Stomach (tissue), 4 donors: ENCODE measurements at regions not wholly inside any gene's neighbourhood (a gene's known extent, or its start where the extent isn't known, plus 50 kb on each side); places are given as distances from the start of the nearest gene placed in this dataset.

Experiments
- CTCF ChIP-seq, 7 experiments: fragments of 450-650 bp in 4 of 7; fragments of 200-600 bp in 3 of 7; sonication (generic) in 3 of 7; IDR thresholded peaks; one replicate each; pipeline ENCODE4 v1.5.1; 2016 to 2019; ENCODE audit warnings: antibody characterized with exemption in 7 of 7, control low read depth in 2 of 7, mild to moderate bottlenecking in 1 of 7
- EP300 ChIP-seq: sonication (generic); formaldehyde crosslinking; IDR thresholded peaks from one replicate; pipeline ENCODE4 v1.6.1; 2017; ENCODE audit warnings: antibody characterized with exemption
- POLR2A ChIP-seq, 4 donors: fragments of 450-650 bp; IDR thresholded peaks; one replicate each; pipeline ENCODE4 v1.6.1; 2016; ENCODE audit warnings: antibody characterized with exemption in 4 of 4, control low read depth in 2 of 4, mild to moderate bottlenecking in 1 of 4, moderate library complexity in 1 of 4
- POLR2AphosphoS5 ChIP-seq, 3 donors: sonication (generic); formaldehyde crosslinking; IDR thresholded peaks; one replicate each; pipeline ENCODE4 v1.6.1; 2016; ENCODE audit warnings: antibody characterized with exemption in 3 of 3

DNA sequence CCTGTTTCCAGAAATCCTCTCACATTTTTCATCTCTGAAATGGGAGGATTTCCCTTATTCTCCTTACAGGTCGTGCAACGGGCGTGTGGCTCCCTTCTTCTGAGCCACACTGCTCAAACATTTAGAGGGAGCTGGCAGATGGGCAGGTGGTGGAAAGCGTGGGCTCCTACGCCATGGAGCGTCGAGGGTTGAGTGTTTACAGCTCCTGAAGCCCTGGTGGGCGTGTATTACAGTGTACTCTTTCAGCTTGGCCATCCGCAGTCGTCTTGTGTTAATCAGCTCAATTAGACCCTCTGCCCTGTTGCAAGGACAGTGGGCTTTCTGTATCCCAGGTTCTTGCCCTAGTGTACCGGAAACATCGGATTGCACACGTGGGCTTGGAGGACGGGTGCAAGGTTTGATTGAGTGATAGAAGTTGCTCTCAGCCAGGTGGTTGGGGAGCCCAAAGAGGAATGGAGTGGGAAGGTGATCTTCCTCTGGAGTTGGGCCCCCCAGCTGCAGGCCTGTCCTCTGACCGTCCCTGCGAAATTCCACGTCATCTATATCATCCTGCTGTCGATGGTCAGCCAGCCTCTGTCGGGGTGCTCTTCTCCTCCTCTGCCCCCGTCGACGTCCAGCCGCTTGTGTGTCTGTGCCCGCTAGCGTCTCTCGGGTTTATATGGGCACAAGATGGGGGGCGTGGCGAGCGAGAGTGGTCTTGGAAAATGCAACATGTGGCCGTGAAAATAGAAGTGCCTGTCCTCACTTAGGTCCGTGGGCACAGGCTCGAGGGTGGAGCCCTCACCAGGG lies 120.3 kb upstream of the DSEL start:
- no peak for TF ChIP-seq CTCF (IDR thresholded peaks at IDR 0.05)
- no peak for TF ChIP-seq POLR2A (IDR thresholded peaks at IDR 0.05)
- no peak for TF ChIP-seq POLR2AphosphoS5 (IDR thresholded peaks at IDR 0.05)
- no peak for TF ChIP-seq EP300
